Middle frontal gyrus (tissue), 1 donor: ENCODE measurements at regions not wholly inside any gene's neighbourhood (a gene's known extent, or its start where the extent isn't known, plus 50 kb on each side); places are given as distances from the start of the nearest gene placed in this dataset.
"Not testable (repeated sequence)": the region's sequence is repeated elsewhere in the genome, so short reads cannot be mapped to it uniquely, and the experiment has no call there.

Source experiments
- DNase-seq: peaks from one replicate; pipeline ENCODE4 v3.0.0-alpha.2; 2015; ENCODE audit warnings: low spot score; ENCODE audit errors: extremely low spot score

- not testable (repeated sequence) for DNase-seq
Observed at GRCh38 chr20:18876394-18876793, 62.8 kb downstream of the SCP2D1 start.

DNA sequence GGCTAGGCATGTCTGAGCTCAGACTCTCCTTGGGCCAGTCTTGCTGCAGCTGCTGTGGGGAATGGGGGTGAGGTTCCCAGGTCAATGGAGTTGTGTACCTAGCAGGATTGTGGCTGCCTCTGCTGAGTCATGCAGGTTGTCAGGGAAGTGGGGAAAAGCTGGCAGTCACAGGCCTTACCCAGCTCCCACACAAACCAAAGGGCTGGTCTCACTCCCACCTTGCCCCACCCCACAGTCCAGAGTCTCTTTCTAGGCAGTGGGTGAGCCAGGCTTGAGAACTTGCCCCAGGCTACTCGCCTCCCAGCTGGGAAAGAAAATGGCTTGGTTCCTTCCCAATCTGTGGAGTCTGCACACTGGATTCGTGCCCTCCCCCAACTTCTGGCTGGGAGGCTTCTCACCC is 65.7 kb downstream of the SCP2D1 start:
- DNase-seq: no peak

DNA sequence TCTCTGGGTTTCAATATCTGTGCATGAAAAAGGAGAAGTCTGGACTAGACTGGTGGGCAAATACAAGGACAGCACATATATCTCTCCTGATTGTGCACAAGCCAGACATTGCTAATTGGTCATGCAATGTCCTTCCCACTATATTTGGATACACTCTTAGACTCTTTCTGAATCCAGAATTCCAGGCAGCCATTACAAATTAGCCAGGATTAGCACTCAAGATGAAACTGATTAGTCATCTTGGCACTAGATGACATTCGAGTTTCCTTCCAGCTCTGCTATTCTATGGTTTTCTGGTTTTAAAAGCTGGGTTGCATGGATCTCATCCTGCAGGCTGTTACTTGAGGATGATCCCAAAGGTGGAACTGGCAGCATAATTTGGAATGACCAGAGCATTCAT is 73.2 kb downstream of the SCP2D1 start:
- no peak for DNase-seq

DNA sequence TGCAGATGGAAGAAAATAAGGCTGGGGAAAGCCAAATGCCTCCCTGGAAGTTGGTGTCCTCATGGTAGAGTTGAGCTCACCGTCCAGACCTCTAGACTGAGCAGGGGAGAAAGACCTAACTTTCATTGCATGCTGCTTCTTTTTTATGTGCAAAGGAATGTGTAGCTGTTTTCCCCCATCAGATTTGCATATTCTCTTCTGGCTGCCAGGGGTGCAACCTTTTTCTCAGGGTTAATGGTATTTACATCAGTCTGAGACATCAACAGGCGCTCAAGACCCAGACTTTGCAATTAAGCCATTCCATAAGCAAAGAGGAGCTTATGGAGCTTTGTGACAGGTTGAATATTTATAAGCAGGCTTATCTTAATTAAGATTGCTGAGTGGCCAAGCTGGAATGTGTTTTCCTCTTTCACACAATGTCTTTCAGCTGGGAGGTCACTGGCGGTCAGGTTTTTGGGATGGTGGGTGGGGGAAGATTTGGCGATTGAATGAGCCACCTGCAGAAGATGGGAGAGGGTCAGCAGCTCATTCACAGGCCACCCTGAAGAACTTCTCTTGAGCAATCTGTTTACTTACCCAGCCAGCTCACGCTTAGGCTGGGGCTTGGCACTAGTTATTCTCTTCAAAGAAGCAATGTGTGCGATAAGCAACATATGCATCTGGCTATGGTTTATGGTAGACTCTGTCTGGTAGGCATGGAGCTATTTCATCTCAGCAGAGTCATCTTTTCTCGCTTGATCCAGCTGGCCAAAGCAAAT is 88.6 kb downstream of the SCP2D1 start:
- DNase-seq: no peak

GRCh38 chr20:18904192-18904591 is 90.6 kb downstream of the SCP2D1 start:
- no peak for DNase-seq

DNA sequence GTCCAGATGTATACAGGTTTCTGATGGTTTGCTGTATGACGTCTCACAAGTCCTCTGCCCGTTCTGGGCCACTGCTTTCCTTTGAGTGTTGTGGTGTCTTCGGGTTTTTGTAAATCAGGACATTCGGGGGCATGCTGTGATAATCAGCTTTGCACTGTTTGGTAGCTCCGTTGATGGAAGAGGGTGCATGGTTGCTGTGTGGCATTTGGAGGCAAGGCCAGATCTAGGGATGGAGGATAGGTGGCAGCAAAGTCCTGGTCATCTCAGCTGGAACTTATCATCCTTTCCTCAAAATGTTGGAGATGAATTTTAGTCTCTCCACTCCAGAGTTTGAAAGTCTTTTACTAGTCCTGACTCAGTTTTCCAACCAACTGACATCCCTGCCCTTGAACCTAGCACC is 91.0 kb downstream of the SCP2D1 start:
- DNase-seq: no peak

- DNase-seq: no peak
Observed at GRCh38 chr20:18906046-18906445, 92.5 kb downstream of the SCP2D1 start.

GRCh38 chr20:18907353-18907752 is 93.8 kb downstream of the SCP2D1 start:
- no peak for DNase-seq

DNA sequence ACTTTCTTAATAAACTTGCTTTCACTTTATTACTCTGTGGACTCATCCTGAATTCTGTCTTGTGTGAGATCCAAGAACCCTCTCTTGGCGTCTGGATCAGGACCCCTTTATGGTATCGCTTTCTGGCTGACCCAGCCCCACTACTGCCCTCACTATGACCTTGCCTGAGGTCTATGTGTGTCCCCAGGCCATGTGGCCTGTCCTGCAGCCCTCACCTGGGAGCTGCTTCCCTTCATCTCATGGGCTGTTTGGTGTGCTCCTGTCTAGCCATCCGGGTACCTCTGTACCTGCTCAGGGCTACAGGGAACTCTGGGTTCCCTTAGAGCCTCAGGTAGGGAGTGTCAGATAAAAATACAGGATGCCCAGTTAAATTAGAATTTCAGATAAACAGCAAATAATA is 94.5 kb downstream of the SCP2D1 start:
- DNase-seq: no peak

DNA sequence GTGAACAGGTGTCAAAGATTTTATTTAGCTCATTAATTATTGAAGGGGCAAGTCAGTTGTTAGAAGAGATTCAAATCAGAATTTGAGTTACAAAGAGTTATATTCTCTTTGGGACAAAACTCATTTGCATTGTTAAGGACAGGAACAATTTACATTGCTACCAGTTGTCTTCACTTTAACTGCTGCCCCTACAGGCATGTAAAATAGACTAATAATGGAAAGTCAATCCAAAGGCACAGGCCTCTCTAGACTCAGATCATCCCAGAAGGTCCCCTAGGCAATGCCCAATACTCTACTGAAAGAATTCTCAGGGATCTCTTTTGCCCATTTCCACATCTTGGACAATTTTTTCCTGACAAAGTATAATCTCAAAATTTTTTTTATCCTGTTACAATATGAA is 95.7 kb downstream of the SCP2D1 start:
- DNase-seq: no peak

DNA sequence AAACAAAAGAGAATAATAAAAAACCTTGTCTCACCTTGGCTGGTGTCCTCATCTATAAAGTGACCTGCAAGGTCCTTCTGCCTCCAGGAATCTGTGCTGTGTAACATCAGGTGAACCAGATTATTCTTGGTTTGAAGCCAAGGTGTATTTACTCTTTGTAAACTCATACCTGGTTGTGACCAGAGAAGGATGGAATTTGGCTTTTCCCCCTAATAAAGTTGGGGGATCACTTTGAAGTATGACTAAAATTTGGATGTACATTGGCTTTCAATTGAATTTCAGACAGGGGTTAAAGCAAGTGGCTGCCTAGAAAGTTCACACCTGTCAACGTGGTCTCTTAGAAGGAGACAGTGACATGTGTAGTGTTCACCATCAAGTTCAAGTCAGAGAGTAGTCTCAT is 100.1 kb downstream of the SCP2D1 start:
- no peak for DNase-seq

DNA sequence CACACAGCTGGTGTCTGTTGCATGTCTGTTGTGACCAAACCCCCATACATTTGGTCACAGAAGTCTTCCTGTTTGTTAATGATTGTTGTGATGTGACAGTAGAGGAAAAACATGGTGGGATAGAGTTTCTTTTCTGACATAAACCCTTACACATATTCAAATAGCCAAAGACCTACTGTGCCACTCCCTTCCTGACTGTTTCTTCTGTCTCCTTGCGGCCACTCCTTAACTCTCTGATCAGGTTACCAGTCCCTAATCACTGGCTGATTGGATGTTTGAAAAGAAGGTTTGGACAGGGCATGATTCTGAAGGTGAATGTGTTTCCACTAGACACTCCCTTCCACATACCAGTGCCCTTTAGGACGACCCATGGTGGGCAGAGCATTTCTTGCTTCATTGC is 101.2 kb downstream of the SCP2D1 start:
- no peak for DNase-seq

- no peak for DNase-seq
Observed at GRCh38 chr20:18916886-18917750, 103.5 kb downstream of the SCP2D1 start.

GRCh38 chr20:18919996-18920395 is 106.4 kb downstream of the SCP2D1 start:
- DNase-seq: no peak

- no peak for DNase-seq
Observed at GRCh38 chr20:18921291-18921690, 107.7 kb downstream of the SCP2D1 start.

- DNase-seq: no peak
Observed at GRCh38 chr20:18922251-18922650, 108.7 kb downstream of the SCP2D1 start.

DNA sequence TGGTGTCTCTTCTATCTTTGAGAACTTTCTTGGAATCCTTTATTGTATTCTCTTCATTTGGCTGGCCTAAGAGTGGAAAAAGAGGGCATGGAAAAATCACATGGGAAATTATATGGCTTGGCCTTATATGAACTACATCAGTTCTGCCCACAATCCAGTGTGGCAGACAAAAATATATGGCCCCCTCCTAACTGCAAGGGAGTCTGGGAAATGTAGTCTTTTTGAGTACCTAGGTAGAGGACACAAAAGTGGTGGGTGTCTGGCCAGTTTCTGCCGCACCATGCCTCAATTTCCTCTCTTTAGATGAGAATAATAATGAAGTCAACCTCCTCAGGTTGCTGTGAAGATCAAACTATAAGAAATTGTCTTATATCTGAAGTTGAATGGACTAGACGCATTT is 109.3 kb downstream of the SCP2D1 start:
- no peak for DNase-seq

GRCh38 chr20:18926965-18927364 is 113.4 kb downstream of the SCP2D1 start:
- no peak for DNase-seq

DNA sequence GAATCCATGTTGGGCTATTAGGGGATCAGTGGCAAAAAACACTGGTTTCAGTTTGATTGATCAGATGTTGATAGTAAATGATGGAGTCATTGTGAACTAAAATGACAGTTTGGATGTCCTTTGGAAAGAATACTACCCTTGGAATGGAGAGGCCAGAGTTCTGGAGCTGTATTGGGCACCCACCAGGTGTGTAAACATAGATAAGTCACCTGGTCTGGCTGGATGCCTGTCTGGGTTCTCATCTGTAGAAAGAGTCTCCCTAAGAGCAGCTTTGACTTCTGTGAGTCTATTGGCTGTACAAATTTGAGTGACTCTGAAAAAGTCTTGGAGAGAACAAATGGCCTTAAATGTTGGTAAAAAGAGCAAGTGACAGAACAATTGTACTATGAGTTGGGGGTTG is 115.0 kb downstream of the SCP2D1 start:
- no peak for DNase-seq

GRCh38 chr20:18929800-18930199 is 116.2 kb downstream of the SCP2D1 start:
- DNase-seq: no peak

GRCh38 chr20:18943542-18943941 is 130.0 kb downstream of the SCP2D1 start:
- DNase-seq: no peak

DNA sequence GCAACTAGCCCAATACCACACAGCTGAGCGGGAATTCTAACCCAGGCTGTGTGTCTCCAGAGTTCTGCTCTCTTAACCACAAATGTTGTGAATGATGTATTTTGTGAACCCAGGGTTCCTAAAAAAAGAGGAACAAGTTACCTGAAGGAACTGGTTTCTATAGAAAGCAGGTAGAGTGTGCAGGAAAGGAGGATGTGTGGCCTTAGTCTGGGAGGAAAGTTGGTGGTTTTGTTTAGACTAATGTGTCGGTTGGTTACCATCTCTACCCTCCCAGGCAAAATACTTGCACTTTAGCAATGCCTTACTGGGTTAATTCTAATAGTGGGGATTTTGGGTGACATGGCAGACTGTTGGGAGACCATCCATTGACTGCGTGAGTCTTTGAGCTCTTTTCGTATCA is 143.3 kb downstream of the SCP2D1 start:
- DNase-seq: no peak

DNA sequence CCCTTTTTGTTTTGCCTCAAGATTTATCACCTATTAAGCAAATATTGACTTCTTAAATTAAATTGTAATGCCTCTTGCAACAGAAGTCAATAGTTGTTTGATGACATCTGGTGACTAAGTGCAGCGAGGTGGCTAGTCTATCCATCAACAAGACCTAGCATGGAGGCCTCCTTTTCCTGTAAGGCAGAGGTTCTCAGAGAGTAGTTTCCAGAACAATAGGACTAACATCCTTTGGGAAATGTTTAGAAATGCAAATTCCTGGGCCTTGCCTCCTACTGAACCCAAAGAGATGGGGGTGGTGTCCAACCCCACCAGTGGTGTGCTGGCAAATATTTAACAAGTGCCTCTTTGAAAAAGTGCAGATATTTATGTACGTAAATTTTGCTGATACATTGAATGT is 143.7 kb downstream of the SCP2D1 start:
- DNase-seq: no peak
